Neuronal stem cell (in vitro differentiated cells): ENCODE measurements at regions not wholly inside any gene's neighbourhood (a gene's known extent, or its start where the extent isn't known, plus 50 kb on each side); places are given as distances from the start of the nearest gene placed in this dataset.

Experiments
- DNase-seq: peaks from one replicate; pipeline ENCODE4 v3.0.0-alpha.2; 2013; ENCODE audit warnings: low spot score
- H2AFZ ChIP-seq: one replicate; pipeline ENCODE4 v1.6.1; 2013; ENCODE audit warnings: mild to moderate bottlenecking, low read length, inconsistent platforms
- H2AK5ac ChIP-seq: 2 replicates; pipeline ENCODE4 v1.6.1; 2013; ENCODE audit warnings: low read depth, mild to moderate bottlenecking, inconsistent platforms, low read length, moderate library complexity, mixed read lengths
- H2BK120ac ChIP-seq: 2 replicates; pipeline ENCODE4 v1.6.1; 2013; ENCODE audit warnings: low read depth, mild to moderate bottlenecking, inconsistent platforms, low read length, moderate library complexity, mixed read lengths
- H2BK12ac ChIP-seq: one replicate; pipeline ENCODE4 v1.6.1; 2013; ENCODE audit warnings: low read length, inconsistent platforms
- H2BK15ac ChIP-seq: 2 replicates; pipeline ENCODE4 v1.6.1; 2013; ENCODE audit warnings: mild to moderate bottlenecking, low read length, inconsistent platforms, mixed read lengths
- H2BK5ac ChIP-seq: one replicate; pipeline ENCODE4 v1.6.1; 2013; ENCODE audit warnings: inconsistent platforms, mild to moderate bottlenecking, low read length, moderate library complexity
- H3K14ac ChIP-seq: one replicate; pipeline ENCODE4 v1.6.1; 2013; ENCODE audit warnings: low read length, inconsistent platforms
- H3K18ac ChIP-seq: 2 replicates; pipeline ENCODE4 v1.6.1; 2013; ENCODE audit warnings: low read length, inconsistent platforms
- H3K23ac ChIP-seq: 2 replicates; pipeline ENCODE4 v1.6.1; 2013; ENCODE audit warnings: low read depth, mild to moderate bottlenecking, mixed read lengths, low read length, inconsistent platforms; ENCODE audit not compliant: poor library complexity
- H3K27ac ChIP-seq: replicated peaks from 3 replicates; pipeline ENCODE4 v1.5.1; 2013; ENCODE audit warnings: low read length, inconsistent platforms
- H3K27me3 ChIP-seq, 3 experiments: 2 replicates each; pipeline ENCODE4 v1.6.1; 2013; ENCODE audit warnings: low read length in 3 of 3, mild to moderate bottlenecking in 2 of 3, inconsistent platforms in 1 of 3, low read depth in 1 of 3, mixed read lengths in 1 of 3, moderate library complexity in 1 of 3; ENCODE audit not compliant: control insufficient read depth in 3 of 3, insufficient read depth in 3 of 3
- H3K36me3 ChIP-seq, 2 donors: replicated peaks in 1 of 2; 2 replicates each; pipeline ENCODE4 v1.6.1; 2013; ENCODE audit warnings: low read length in 2 of 2; ENCODE audit not compliant: control insufficient read depth in 2 of 2, insufficient read depth in 2 of 2
- H3K4ac ChIP-seq: 2 replicates; pipeline ENCODE4 v1.6.1; 2013; ENCODE audit warnings: inconsistent platforms, mild to moderate bottlenecking, low read length, moderate library complexity
- H3K4me1 ChIP-seq, 2 donors: 1 replicate in 1 of 2; 2 replicates in 1 of 2; pipeline ENCODE4 v1.6.1; 2013; ENCODE audit warnings: low read length in 2 of 2, low read depth in 1 of 2; ENCODE audit not compliant: control insufficient read depth in 2 of 2, insufficient read depth in 1 of 2
- H3K4me2 ChIP-seq: one replicate; pipeline ENCODE4 v1.6.1; 2013; ENCODE audit warnings: mild to moderate bottlenecking, low read length, inconsistent platforms; ENCODE audit not compliant: insufficient read depth, poor library complexity, severe bottlenecking
- H3K4me3 ChIP-seq, 2 donors: 2 replicates each; pipeline ENCODE4 v1.5.1; 2013; ENCODE audit warnings: low read length in 2 of 2, mild to moderate bottlenecking in 2 of 2, inconsistent platforms in 1 of 2, moderate library complexity in 1 of 2
- H3K79me1 ChIP-seq: one replicate; pipeline ENCODE4 v1.6.1; 2013; ENCODE audit warnings: low read depth, mild to moderate bottlenecking, inconsistent platforms, low read length, moderate library complexity
- H3K9ac ChIP-seq: one replicate; pipeline ENCODE4 v1.6.1; 2013; ENCODE audit warnings: mild to moderate bottlenecking, low read depth, low read length, inconsistent platforms; ENCODE audit not compliant: poor library complexity
- H3K9me3 ChIP-seq, 2 donors: replicated peaks in 1 of 2; 2 replicates each; pipeline versions ENCODE3 to v1.6.1; 2013; ENCODE audit warnings: low read length in 2 of 2, mild to moderate bottlenecking in 2 of 2, inconsistent platforms in 1 of 2, low read depth in 1 of 2, mixed read lengths in 1 of 2, moderate library complexity in 1 of 2; ENCODE audit not compliant: control insufficient read depth in 2 of 2, insufficient read depth in 1 of 2
- H4K8ac ChIP-seq: one replicate; pipeline ENCODE4 v1.6.1; 2013; ENCODE audit warnings: low read depth, mild to moderate bottlenecking, inconsistent platforms, low read length, moderate library complexity
- H4K91ac ChIP-seq: one replicate; pipeline ENCODE4 v1.6.1; 2013; ENCODE audit warnings: low read length, low read depth, mild to moderate bottlenecking, inconsistent platforms; ENCODE audit not compliant: poor library complexity
- WGBS, 2 donors: extraction: QIAGEN DNeasy Blood & Tissue Kit; methylation state at CpG; one replicate each; pipeline ENCODE4 v1.1.7; 2013; ENCODE audit warnings: missing lambda C conversion rate in 2 of 2, mixed read lengths in 1 of 2; ENCODE audit not compliant: insufficient read length in 2 of 2, insufficient replicate concordance in 1 of 2; ENCODE audit errors: extremely low coverage in 2 of 2; 5-methylcytosine and 5-hydroxymethylcytosine counted together

DNA sequence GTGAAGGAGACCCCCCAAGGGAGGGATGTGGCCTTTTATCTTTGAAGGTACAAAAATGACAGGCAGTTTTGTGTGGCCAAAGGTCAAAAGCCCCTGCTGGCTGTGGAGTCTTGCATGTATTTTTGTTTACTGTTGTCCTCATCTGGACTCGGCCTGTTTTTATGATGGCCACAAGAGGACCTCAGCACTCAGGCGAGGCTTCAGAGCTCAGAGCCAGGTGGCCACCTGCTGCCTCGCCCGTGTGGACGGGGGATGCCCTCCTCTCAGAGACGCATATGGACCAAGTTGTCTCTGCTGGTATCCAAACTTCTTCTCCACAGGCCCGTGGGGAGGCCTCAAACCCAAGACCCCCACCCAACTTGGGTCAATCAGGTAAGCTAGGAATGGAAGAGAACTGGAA, 118.2 kb downstream of the DACT2 start:
- Histone ChIP-seq H3K27ac (no peak overlapping the region), H3K18ac (no peak overlapping the region), H4K91ac (no peak overlapping the region), H3K4me2 (no peak overlapping the region), H2BK5ac (no peak overlapping the region), H3K36me3 (no peaks in the 10 kb centered on the region), H4K8ac (no peak overlapping the region), H3K9ac (no peak overlapping the region), H2AK5ac (no peak overlapping the region), H3K9me3 (peaks cover 0 to 2% of the 10 kb centered on the region in 2 donors), H3K4me1 (peaks cover 0 to 3% of the 10 kb centered on the region in 2 donors), H2BK120ac (no peak overlapping the region), H3K4ac (no peak overlapping the region), H3K4me3 (no peak overlapping the region), H2AFZ (no peak overlapping the region), H2BK12ac (no peak overlapping the region), H3K23ac (no peak overlapping the region), H3K14ac (no peak overlapping the region), H2BK15ac (no peak overlapping the region), H3K79me1 (no peaks in the 10 kb centered on the region), H3K27me3 (no peaks in the 10 kb centered on the region)
- DNase-seq, result no peak
- WGBS, 2 donors, result no CpG with 5 or more reads among the region's 7 CpGs

DNA sequence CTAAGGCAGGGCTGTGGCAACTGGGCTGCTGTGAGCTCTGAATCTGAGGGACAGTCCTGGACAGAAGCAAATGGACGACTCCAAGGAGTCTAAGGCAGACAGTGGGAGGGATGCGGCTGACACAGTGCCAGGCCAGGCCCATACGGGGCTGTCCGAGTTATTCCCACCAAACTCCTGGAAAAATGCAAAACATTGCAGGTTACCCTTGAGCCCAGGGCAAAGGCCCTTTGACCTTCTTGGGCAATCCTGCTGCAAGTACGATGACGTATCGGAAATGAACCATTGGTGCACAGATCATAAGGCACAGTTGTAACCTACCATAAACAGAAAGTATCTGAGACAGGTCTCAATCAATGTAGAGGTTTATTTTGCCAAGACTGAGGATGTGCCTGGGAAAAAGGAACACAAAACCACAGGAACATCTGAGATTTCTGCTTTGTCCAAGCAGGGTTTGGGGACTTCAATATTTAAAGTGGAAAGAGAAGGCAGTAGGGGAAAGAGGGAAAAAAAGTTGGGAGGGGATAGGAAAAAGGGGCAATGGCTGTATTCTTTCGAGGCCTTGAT, 118.9 kb downstream of the DACT2 start:
- Histone ChIP-seq H3K18ac (no peak overlapping the region), H3K14ac (no peak overlapping the region), H3K36me3 (no peaks in the 10 kb centered on the region), H2BK15ac (no peak overlapping the region), H3K9ac (no peak overlapping the region), H3K4me2 (no peak overlapping the region), H3K4me1 (peaks cover 0 to 3% of the 10 kb centered on the region in 2 donors), H2AFZ (no peak overlapping the region), H2BK120ac (no peak overlapping the region), H3K4me3 (no peak overlapping the region), H2BK12ac (no peak overlapping the region), H2BK5ac (no peak overlapping the region), H3K9me3 (no peaks in the 10 kb centered on the region), H3K79me1 (no peaks in the 10 kb centered on the region), H4K8ac (no peak overlapping the region), H3K27me3 (no peaks in the 10 kb centered on the region), H3K27ac (no peak overlapping the region), H4K91ac (no peak overlapping the region), H2AK5ac (no peak overlapping the region), H3K4ac (no peak overlapping the region), H3K23ac (no peak overlapping the region)
- no CpG with 5 or more reads among the region's 8 CpGs for WGBS, 2 donors
- no peak for DNase-seq

DNA sequence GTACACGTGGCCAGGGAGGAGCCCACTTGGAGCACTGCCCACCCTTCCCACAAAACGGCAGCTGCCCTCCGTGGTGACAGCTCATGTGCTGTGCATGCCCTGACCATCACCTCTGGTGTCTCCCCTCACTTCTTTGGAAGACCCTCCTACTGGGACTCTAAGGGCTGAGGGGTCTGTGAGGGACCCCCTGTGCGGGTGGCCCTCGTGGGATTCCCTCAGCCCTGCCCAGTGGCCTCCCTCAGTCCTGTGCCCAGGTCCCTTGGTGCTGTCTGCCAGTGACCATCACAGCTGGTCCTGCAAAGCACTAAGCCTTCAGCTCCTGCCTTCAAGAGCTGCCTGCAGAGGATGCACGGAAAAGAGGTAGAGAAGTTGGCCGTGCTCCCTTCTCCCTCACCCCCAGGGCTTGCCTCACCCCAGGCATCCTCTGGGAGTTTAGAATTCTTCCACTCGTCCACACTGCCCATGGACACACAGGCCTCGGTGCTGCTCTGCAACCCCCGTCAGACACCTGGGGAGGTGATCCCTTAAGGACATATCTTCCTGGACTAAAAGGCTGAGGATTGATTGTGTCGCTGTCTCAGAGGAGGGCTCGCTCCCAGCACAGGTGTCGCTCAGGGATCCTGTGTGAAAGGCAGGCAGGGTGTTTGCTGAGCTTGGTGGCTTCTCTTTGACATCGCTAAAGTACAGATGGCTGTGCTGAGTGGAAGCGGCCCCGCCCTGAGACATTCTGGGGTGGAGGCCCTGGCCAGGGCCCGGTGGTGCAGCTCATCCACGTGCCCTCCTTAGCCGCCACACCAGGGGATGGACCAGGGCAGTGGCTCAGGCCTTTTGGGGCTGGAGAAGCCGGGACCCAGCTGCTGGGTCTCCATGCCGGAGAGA, 119.5 kb upstream of the FRMD1 start:
- Histone ChIP-seq H2BK12ac (no peak overlapping the region), H3K36me3 (no peaks in the 10 kb centered on the region), H3K4me3 (no peak overlapping the region), H3K27ac (no peak overlapping the region), H4K8ac (no peak overlapping the region), H3K4ac (no peak overlapping the region), H3K4me1 (peaks cover 0 to 3% of the 10 kb centered on the region in 2 donors), H2AFZ (no peak overlapping the region), H2BK15ac (no peak overlapping the region), H3K18ac (peak overlapping the region; percentile 49), H2AK5ac (no peak overlapping the region), H2BK5ac (no peak overlapping the region), H3K9ac (no peak overlapping the region), H3K14ac (no peak overlapping the region), H4K91ac (no peak overlapping the region), H3K79me1 (no peaks in the 10 kb centered on the region), H3K4me2 (no peak overlapping the region), H2BK120ac (no peak overlapping the region), H3K9me3 (no peaks in the 10 kb centered on the region), H3K27me3 (no peaks in the 10 kb centered on the region), H3K23ac (no peak overlapping the region)
- no CpG with 5 or more reads among the region's 21 CpGs for WGBS, 2 donors
- no peak for DNase-seq

DNA sequence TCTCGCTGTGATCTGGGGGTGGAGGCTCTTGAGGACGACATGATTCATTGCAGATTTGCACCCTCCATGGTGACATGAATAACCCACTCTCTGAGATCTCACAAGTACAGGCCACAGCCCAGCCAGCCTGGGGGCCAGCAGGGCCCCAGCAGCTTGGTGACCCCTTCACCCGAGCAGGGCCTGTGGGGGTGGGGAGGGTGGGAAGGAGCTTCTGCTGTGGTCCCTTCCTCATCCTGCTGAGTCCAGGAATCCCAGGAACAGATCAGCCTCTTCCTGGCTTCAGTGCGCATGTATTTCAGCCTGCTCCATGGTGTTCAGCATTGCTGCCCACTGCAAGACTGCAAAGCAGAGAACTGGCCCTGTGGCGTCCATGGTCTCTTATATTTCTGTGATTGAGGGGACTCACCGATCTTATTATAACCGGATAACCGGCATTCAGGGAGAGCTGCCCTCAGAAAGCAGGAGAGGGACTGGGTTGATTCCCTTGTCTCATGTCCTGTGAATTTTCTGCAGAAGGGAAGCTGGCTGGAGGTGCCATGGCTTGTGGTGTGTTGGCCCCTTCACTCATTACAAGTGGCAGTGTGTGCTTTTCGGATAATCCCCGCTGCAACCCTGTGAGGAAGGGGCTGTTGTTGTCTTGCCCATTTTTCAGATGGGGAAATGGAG, 118.8 kb upstream of the FRMD1 start:
- Histone ChIP-seq H4K8ac (no peak overlapping the region), H2BK120ac (no peak overlapping the region), H3K18ac (peak overlapping the region; percentile 49), H3K27ac (no peak overlapping the region), H3K4me2 (no peak overlapping the region), H3K14ac (no peak overlapping the region), H2AFZ (no peak overlapping the region), H2BK12ac (peak overlapping the region; percentile 7), H3K79me1 (no peaks in the 10 kb centered on the region), H3K4me3 (no peak overlapping the region), H3K4ac (no peak overlapping the region), H3K9me3 (no peaks in the 10 kb centered on the region), H3K36me3 (no peaks in the 10 kb centered on the region), H2BK15ac (no peak overlapping the region), H2BK5ac (no peak overlapping the region), H3K9ac (no peak overlapping the region), H3K4me1 (peaks cover 0 to 3% of the 10 kb centered on the region in 2 donors), H4K91ac (no peak overlapping the region), H3K27me3 (no peaks in the 10 kb centered on the region), H3K23ac (no peak overlapping the region), H2AK5ac (no peak overlapping the region)
- WGBS, 2 donors, result no CpG with 5 or more reads among the region's 10 CpGs
- DNase-seq, result no peak
